ENCODE measurements at regions not wholly inside any gene's neighbourhood (a gene's known extent, or its start where the extent isn't known, plus 50 kb on each side); places are given as distances from the start of the nearest gene placed in this dataset.
"Not testable (repeated sequence)": the region's sequence is repeated elsewhere in the genome, so short reads cannot be mapped to it uniquely, and the experiment has no call there.

GRCh38 chr7:124633740-124634139 lies 131.9 kb downstream of the GPR37 start:
- no peak overlapping the region for H3K4me3 ChIP-seq (ENCODE audit: low read length)
- H3K4me2 ChIP-seq (ENCODE audit: low read length), result no peak overlapping the region
- no peaks in the 10 kb centered on the region for H3K36me3 ChIP-seq (ENCODE audit: insufficient read depth, low read length)
- H3K9me3 ChIP-seq (replicated peaks; ENCODE audit: low read length), result no peaks in the 10 kb centered on the region
- no peak overlapping the region for H3K9ac ChIP-seq (ENCODE audit: low read depth, low read length)
- H3K27me3 ChIP-seq (ENCODE audit: control insufficient read depth, insufficient read depth, low read length), result no peaks in the 10 kb centered on the region
- H3K4me1 ChIP-seq (ENCODE audit: control insufficient read depth, insufficient read depth, low read length), result no peaks in the 10 kb centered on the region

GRCh38 chr7:124630395-124630794 lies 135.2 kb downstream of the GPR37 start:
- Histone ChIP-seq H3K27me3 (ENCODE audit: control insufficient read depth, insufficient read depth, low read length) (no peaks in the 10 kb centered on the region), H3K4me3 (ENCODE audit: low read length) (no peak overlapping the region), H3K4me2 (ENCODE audit: low read length) (no peak overlapping the region), H3K9ac (ENCODE audit: low read depth, low read length) (no peak overlapping the region), H3K9me3 (replicated peaks; ENCODE audit: low read length) (no peaks in the 10 kb centered on the region), H3K36me3 (ENCODE audit: insufficient read depth, low read length) (no peaks in the 10 kb centered on the region), H3K4me1 (ENCODE audit: control insufficient read depth, insufficient read depth, low read length) (no peaks in the 10 kb centered on the region)

- H3K9ac ChIP-seq (ENCODE audit: low read depth, low read length), result no peak overlapping the region
- no peaks in the 10 kb centered on the region for H3K4me1 ChIP-seq (ENCODE audit: control insufficient read depth, insufficient read depth, low read length)
- H3K27me3 ChIP-seq (ENCODE audit: control insufficient read depth, insufficient read depth, low read length), result no peaks in the 10 kb centered on the region
- no peaks in the 10 kb centered on the region for H3K9me3 ChIP-seq (replicated peaks; ENCODE audit: low read length)
- no peak overlapping the region for H3K4me2 ChIP-seq (ENCODE audit: low read length)
- H3K36me3 ChIP-seq (ENCODE audit: insufficient read depth, low read length), result no peaks in the 10 kb centered on the region
- no peak overlapping the region for H3K4me3 ChIP-seq (ENCODE audit: low read length)
Measured at GRCh38 chr7:124618871-124619270, 146.7 kb downstream of the GPR37 start.

- H3K9me3 ChIP-seq (replicated peaks; ENCODE audit: low read length); H3K4me3 ChIP-seq (ENCODE audit: low read length); H3K4me1 ChIP-seq (ENCODE audit: control insufficient read depth, insufficient read depth, low read length); H3K27me3 ChIP-seq (ENCODE audit: control insufficient read depth, insufficient read depth, low read length); H3K9ac ChIP-seq (ENCODE audit: low read depth, low read length); H3K4me2 ChIP-seq (ENCODE audit: low read length); H3K36me3 ChIP-seq (ENCODE audit: insufficient read depth, low read length): not testable (repeated sequence)
Measured at GRCh38 chr7:124618051-124618450, 147.5 kb downstream of the GPR37 start.

- Histone ChIP-seq H3K4me2 (ENCODE audit: low read length) (no peak overlapping the region), H3K36me3 (ENCODE audit: insufficient read depth, low read length) (no peaks in the 10 kb centered on the region), H3K9me3 (replicated peaks; ENCODE audit: low read length) (no peaks in the 10 kb centered on the region), H3K9ac (ENCODE audit: low read depth, low read length) (no peak overlapping the region), H3K4me3 (ENCODE audit: low read length) (no peak overlapping the region), H3K4me1 (ENCODE audit: control insufficient read depth, insufficient read depth, low read length) (no peaks in the 10 kb centered on the region), H3K27me3 (ENCODE audit: control insufficient read depth, insufficient read depth, low read length) (no peaks in the 10 kb centered on the region)
Measured at GRCh38 chr7:124603066-124603465, 162.5 kb downstream of the GPR37 start.

- Histone ChIP-seq H3K9ac (ENCODE audit: low read depth, low read length) (no peak overlapping the region), H3K4me1 (ENCODE audit: control insufficient read depth, insufficient read depth, low read length) (no peaks in the 10 kb centered on the region), H3K4me3 (ENCODE audit: low read length) (no peak overlapping the region), H3K36me3 (ENCODE audit: insufficient read depth, low read length) (no peaks in the 10 kb centered on the region), H3K4me2 (ENCODE audit: low read length) (no peak overlapping the region), H3K9me3 (replicated peaks; ENCODE audit: low read length) (no peaks in the 10 kb centered on the region), H3K27me3 (ENCODE audit: control insufficient read depth, insufficient read depth, low read length) (no peaks in the 10 kb centered on the region)
Measured at GRCh38 chr7:124597509-124597908, 168.1 kb downstream of the GPR37 start.

- Histone ChIP-seq H3K36me3 (ENCODE audit: insufficient read depth, low read length) (no peaks in the 10 kb centered on the region), H3K4me2 (ENCODE audit: low read length) (no peak overlapping the region), H3K9me3 (replicated peaks; ENCODE audit: low read length) (no peaks in the 10 kb centered on the region), H3K4me1 (ENCODE audit: control insufficient read depth, insufficient read depth, low read length) (no peaks in the 10 kb centered on the region), H3K27me3 (ENCODE audit: control insufficient read depth, insufficient read depth, low read length) (no peaks in the 10 kb centered on the region), H3K9ac (ENCODE audit: low read depth, low read length) (no peak overlapping the region), H3K4me3 (ENCODE audit: low read length) (no peak overlapping the region)
Measured at GRCh38 chr7:124596881-124597280, 168.7 kb downstream of the GPR37 start.

GRCh38 chr7:124590814-124591213 lies 174.8 kb downstream of the GPR37 start:
- no peak overlapping the region for H3K4me3 ChIP-seq (ENCODE audit: low read length)
- no peak overlapping the region for H3K9ac ChIP-seq (ENCODE audit: low read depth, low read length)
- no peaks in the 10 kb centered on the region for H3K36me3 ChIP-seq (ENCODE audit: insufficient read depth, low read length)
- H3K9me3 ChIP-seq (replicated peaks; ENCODE audit: low read length), result no peaks in the 10 kb centered on the region
- no peak overlapping the region for H3K4me2 ChIP-seq (ENCODE audit: low read length)
- H3K27me3 ChIP-seq (ENCODE audit: control insufficient read depth, insufficient read depth, low read length), result no peaks in the 10 kb centered on the region
- no peaks in the 10 kb centered on the region for H3K4me1 ChIP-seq (ENCODE audit: control insufficient read depth, insufficient read depth, low read length)

GRCh38 chr7:124577256-124577655 lies 188.3 kb downstream of the GPR37 start:
- H3K27me3 ChIP-seq (ENCODE audit: control insufficient read depth, insufficient read depth, low read length), result no peaks in the 10 kb centered on the region

GRCh38 chr7:124575176-124575575 lies 190.4 kb downstream of the GPR37 start:
- H3K36me3 ChIP-seq (ENCODE audit: insufficient read depth, low read length), result no peaks in the 10 kb centered on the region
- H3K4me3 ChIP-seq (ENCODE audit: low read length), result no peak overlapping the region
- H3K9me3 ChIP-seq (replicated peaks; ENCODE audit: low read length), result no peaks in the 10 kb centered on the region
- no peak overlapping the region for H3K9ac ChIP-seq (ENCODE audit: low read depth, low read length)
- no peaks in the 10 kb centered on the region for H3K4me1 ChIP-seq (ENCODE audit: control insufficient read depth, insufficient read depth, low read length)
- no peaks in the 10 kb centered on the region for H3K27me3 ChIP-seq (ENCODE audit: control insufficient read depth, insufficient read depth, low read length)
- H3K4me2 ChIP-seq (ENCODE audit: low read length), result no peak overlapping the region

More at GRCh38 chr7:124577256-124577655, 188.3 kb downstream of the GPR37 start:
- no peak overlapping the region for H3K9ac ChIP-seq (ENCODE audit: low read depth, low read length)
- no peaks in the 10 kb centered on the region for H3K9me3 ChIP-seq (replicated peaks; ENCODE audit: low read length)
- no peaks in the 10 kb centered on the region for H3K36me3 ChIP-seq (ENCODE audit: insufficient read depth, low read length)
- no peak overlapping the region for H3K4me3 ChIP-seq (ENCODE audit: low read length)
- H3K4me1 ChIP-seq (ENCODE audit: control insufficient read depth, insufficient read depth, low read length), result no peaks in the 10 kb centered on the region
- no peak overlapping the region for H3K4me2 ChIP-seq (ENCODE audit: low read length)

GRCh38 chr7:124570558-124570957 lies 195.0 kb downstream of the GPR37 start:
- no peaks in the 10 kb centered on the region for H3K27me3 ChIP-seq (ENCODE audit: control insufficient read depth, insufficient read depth, low read length)
- no peak overlapping the region for H3K9ac ChIP-seq (ENCODE audit: low read depth, low read length)
- H3K36me3 ChIP-seq (ENCODE audit: insufficient read depth, low read length), result no peaks in the 10 kb centered on the region
- no peak overlapping the region for H3K4me2 ChIP-seq (ENCODE audit: low read length)
- H3K4me1 ChIP-seq (ENCODE audit: control insufficient read depth, insufficient read depth, low read length), result peaks cover 5% of the 10 kb centered on the region
- no peaks in the 10 kb centered on the region for H3K9me3 ChIP-seq (replicated peaks; ENCODE audit: low read length)
- H3K4me3 ChIP-seq (ENCODE audit: low read length), result no peak overlapping the region

- Histone ChIP-seq H3K4me2 (ENCODE audit: low read length) (no peak overlapping the region), H3K4me1 (ENCODE audit: control insufficient read depth, insufficient read depth, low read length) (peaks cover 5% of the 10 kb centered on the region), H3K36me3 (ENCODE audit: insufficient read depth, low read length) (no peaks in the 10 kb centered on the region), H3K9ac (ENCODE audit: low read depth, low read length) (no peak overlapping the region), H3K9me3 (replicated peaks; ENCODE audit: low read length) (no peaks in the 10 kb centered on the region), H3K27me3 (ENCODE audit: control insufficient read depth, insufficient read depth, low read length) (no peaks in the 10 kb centered on the region), H3K4me3 (ENCODE audit: low read length) (no peak overlapping the region)
Measured at GRCh38 chr7:124566583-124566982, 199.0 kb downstream of the GPR37 start.

All from skeletal muscle satellite cell (primary cell).